ENCODE measurements at regions not wholly inside any gene's neighbourhood (a gene's known extent, or its start where the extent isn't known, plus 50 kb on each side); places are given as distances from the start of the nearest gene placed in this dataset.
"Not testable (repeated sequence)": the region's sequence is repeated elsewhere in the genome, so short reads cannot be mapped to it uniquely, and the experiment has no call there.

- DNase-seq: peak; percentile 34
These were observed 59.2 kb upstream of the ADGRB3 start for GRCh38 chr6:68575765-68576439.

- DNase-seq: no peak
These were observed 62.1 kb upstream of the ADGRB3 start for GRCh38 chr6:68572975-68573374.

GRCh38 chr6:68572525-68572924, 62.6 kb upstream of the ADGRB3 start:
- DNase-seq: no peak

- DNase-seq: no peak
These were observed 75.4 kb upstream of the ADGRB3 start for GRCh38 chr6:68559716-68560115.

DNA sequence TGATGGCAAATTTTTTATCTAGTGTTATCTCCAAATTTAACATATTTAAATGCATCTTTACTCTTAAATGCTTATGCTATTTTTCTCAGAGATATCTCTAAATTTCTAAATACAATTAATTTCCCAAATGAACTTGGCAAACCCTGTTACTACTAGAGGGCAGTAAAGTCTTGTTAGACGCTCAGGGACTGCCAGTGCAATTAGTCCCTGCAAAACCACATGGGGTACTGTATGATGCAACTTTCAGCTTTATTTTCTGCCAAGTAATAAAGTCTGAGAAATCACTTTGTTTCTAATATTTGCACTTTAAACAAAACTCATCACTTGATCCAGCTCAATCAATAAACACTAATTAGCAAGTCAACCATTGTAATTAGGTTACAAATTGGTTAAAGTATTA, 76.0 kb upstream of the ADGRB3 start:
- DNase-seq: no peak

DNA sequence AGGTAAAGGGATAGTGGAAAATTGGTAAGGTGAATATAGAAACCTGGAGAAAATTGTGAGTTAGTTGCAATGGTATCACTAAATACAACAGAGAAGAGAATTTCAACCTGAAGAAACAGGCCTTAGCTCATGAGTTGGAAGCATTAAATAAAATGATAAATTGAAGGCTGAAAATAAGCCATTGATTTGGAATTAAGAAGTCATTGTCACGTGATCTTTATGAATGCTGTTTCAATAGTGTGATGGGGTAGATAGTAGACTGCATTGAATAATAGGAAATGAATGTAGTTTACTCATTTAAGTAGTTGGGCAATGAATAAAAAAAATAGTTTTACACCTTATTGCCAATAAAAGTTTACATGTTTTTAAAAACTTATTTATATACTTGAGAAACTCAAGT, 88.5 kb upstream of the ADGRB3 start:
- no peak for DNase-seq

GRCh38 chr6:68544450-68544849, 90.6 kb upstream of the ADGRB3 start:
- no peak for DNase-seq

GRCh38 chr6:68533339-68533795, 101.7 kb upstream of the ADGRB3 start:
- no peak for DNase-seq

DNA sequence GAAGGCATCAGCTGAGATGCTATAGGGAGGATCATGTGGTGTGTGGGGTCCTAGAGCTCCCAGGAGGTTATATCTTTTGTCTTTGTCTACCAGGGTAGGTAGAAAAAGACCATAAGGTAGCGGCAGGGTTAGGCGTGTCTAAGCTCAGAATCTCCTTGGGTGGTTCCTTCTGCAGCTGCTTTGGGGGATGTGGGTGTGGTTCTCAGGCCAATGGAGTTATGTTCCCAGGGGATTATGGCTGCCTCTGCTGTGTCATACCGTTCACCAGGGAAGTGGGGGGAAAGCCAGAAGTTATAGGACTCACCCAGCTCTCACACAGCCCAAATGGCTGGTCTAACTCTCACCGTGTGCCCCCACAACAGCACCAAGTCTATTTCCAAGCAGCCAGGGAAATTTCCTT, 107.4 kb upstream of the ADGRB3 start:
- DNase-seq: no peak

DNA sequence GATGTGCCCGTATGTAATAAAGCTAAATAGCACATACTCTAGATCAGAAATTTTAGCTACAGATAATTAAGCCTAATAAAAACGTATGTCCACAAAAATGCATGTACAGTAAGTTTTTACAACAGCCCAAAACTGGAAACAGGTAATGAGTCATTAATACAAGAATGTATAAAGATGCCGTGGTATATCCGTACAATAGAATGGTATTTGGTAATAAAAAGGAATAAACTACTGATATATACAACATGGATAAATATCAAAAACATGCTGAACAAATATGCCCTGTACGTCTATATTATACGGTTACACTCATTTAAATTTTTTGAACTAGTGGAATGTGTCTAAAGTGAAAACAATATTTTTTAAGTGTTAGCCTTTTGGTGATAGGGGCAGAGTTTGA, 128.2 kb upstream of the ADGRB3 start:
- DNase-seq: no peak

- DNase-seq: no peak
These were observed 132.1 kb upstream of the ADGRB3 start for GRCh38 chr6:68502946-68503345.

DNA sequence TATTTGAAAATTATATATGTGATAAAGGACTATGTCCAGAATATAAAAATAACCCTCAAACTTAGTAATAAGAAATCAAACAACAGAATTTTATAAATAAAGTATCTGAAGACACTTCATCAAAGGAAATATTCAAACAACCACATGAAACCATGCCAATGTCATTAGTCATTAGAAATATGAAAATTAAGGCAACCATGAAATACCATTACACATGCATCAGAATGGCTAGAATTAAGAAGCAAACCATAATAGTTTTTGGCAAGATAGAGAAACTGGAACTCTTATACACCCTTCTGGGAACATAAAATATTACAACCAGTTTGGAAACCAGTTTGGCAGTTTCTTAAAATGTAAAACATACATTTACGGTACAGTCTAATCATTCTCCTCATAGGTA, 137.2 kb upstream of the ADGRB3 start:
- DNase-seq: no peak

GRCh38 chr6:68494880-68495279, 140.2 kb upstream of the ADGRB3 start:
- not testable (repeated sequence) for DNase-seq

- DNase-seq: no peak
These were observed 158.5 kb upstream of the ADGRB3 start for GRCh38 chr6:68476611-68477010.

DNA sequence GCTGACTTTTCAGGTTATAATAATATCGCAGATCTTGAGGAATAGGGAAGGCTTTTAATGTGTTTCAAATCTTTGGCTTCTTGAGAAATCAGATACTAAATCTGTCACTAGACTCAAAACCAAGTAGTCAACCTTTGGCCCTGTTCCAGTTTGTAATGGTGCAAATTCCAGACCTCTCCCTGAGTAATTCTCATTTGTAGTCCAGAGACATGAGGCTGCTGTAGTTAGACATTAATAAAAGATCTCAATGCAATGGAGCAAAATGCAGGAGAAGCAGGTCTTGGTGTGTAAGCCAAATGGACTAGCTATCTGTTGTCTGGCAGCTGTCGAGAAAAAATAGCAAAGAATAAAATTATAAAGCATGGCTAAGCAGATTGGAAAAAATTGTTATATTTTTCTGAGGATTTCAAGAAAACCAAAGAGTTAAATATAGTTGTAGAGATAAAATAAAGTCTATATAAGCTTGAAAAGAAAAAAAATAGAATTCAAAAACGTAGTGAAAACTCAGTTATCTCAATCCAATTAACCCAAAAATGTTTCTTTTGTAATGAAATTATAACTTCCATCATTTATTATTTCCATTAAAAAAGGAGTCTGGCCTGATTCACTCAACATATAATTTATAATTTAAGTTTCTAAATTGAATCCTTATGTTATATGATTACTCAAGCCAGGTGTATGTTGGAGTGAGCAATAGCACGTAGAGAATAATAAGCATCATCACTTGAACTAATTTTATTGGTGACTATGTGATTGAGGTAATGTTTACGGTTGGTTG, 161.5 kb upstream of the ADGRB3 start:
- DNase-seq: no peak

DNA sequence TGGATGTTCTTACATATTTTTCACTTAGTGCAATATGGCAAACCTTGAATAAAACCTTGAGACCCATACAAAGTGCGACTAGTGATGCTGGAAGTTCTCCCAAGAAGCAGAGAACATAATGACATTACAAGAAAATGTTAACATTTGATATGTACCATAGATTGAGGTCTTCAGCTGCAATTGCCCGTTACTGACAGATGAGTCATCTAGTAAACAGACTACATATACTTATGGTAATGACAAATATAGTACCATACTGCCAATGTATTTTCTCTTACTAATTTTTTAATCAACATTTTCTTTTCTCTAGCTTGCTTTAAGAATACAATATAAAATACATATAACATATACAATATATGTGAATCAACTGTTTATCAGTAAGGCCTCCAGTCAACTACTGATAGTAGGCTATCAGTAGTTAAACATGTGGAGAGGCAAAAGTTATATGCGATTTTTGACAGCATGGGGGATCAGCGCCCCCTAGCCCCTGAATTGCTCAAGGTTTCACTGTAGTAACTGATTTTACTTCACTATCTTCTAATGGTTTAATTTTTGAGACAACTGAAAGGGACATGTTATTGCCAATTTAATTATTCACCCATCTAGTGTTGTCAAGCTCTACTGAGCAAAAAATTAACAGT, 166.7 kb upstream of the ADGRB3 start:
- no peak for DNase-seq

DNA sequence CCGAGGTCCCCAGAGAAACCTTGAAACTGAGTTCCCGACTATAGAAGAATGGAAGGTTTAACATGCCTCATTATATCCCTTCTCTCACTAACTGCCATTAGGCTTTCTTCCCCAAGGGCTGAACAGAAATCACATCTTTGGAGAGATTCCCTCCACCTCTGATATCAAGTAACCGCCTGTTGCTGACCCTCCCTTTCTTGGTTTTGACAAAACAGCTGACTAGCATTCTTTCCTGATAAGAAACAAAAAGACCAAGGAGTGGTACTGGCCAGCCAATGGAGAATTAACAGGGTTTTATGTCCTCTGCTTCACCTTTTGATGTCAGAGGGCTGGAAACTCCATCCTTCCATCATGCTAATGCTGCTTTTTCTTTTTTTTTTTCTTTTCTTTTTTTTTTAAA, 176.6 kb upstream of the ADGRB3 start:
- DNase-seq: no peak

DNA sequence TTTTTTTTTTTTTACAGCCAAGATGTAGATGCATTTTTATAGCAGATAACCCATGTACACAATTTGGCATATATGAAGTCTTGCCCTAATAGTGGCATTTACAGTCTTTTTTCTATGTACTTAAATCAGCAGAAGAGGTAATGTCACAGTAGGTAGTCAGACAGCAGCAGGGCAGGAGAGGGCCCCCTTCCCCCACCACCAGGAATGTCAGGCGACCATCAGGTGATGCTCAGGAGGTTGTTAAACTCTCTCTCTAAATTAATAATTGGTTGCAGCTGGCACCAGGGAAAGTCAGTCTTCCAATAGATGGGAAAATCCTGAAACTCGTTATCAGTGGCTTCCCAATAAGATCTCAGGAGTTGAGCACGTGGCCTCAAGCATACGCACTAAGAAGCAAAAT, 188.0 kb upstream of the ADGRB3 start:
- no peak for DNase-seq

DNA sequence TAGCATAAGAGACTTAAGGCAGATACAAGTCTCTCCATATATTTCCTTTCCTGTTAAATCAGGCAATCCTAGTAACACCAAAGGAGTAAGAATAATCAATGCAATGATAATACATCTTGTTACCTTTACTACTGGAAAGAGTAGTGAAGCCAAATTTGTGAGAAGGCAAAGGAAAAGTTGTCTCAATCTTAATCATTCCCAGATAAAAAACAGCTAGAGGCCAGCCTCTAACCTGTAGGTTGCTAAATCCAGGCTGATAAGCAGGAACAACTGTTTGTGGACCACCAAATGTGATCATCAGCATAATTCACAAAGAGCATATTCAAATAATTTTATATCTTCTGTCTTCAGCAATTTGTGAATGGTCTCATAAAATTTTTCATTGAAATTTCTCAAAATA, 189.2 kb upstream of the ADGRB3 start:
- no peak for DNase-seq

DNA sequence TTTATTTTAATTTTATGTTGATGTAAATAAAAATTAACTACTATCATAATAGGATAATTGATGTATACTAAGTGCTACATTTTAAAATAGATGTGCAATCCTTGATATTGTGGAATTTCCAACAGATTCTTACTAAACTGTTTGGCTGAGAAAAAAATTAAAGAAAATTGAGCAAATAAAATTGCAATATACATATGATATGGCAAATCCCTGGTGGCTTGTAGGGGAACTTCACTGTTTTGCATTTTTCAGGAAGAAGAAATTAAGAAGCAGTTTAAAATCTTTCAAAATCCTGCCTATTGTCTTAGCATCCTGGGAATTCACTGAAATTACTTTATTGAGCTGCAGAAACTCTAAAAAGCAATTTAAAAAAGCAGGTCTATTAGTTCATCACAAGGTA, 191.4 kb upstream of the ADGRB3 start:
- no peak for DNase-seq

- no peak for DNase-seq
These were observed 207.5 kb upstream of the ADGRB3 start for GRCh38 chr6:68427630-68428029.

DNA sequence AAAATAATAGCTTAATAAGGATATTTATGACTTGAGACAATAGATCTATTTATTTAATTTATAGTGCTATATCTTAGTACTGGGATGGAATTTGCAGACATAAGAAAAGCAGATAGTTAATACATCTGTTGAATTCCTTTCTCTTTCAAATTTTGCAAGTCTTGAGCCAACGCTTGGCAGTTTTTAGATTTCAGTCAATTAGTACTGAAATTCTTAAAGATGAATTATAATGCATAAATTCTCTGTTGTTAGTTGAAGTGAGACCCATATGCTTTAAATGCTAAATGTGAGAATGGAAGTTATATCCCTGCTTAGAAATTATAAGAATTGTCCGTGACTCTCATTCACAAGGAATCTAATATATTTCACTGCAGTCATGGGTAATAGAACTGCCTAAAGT, 225.1 kb upstream of the ADGRB3 start:
- no peak for DNase-seq

DNA sequence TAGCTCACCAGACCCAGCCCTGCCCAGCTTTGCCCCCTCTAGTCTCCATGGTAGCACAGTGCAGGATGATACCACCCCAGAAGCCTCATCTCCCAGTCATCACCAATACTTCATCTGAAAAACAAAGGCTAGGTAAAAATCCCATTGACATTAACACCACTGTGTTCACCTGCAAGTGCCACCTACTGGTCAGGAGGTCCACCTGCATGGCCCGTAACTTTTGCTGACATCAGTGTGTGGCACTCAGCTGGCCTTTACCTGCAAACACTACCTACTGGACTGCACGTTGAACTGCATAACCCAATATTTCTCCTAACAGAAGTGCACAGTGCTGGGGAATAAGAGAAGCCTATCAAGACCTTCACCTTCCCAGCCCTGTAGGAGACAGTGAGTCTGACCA, 234.7 kb upstream of the ADGRB3 start:
- no peak for DNase-seq

- no peak for DNase-seq
These were observed 243.1 kb upstream of the ADGRB3 start for GRCh38 chr6:68391953-68392352.
